Brain pericyte (primary cell): ENCODE measurements at regions not wholly inside any gene's neighbourhood (a gene's known extent, or its start where the extent isn't known, plus 50 kb on each side); places are given as distances from the start of the nearest gene placed in this dataset.
"Not testable (repeated sequence)": the region's sequence is repeated elsewhere in the genome, so short reads cannot be mapped to it uniquely, and the experiment has no call there.

Source experiments
- DNase-seq: peaks from one replicate; pipeline ENCODE4 v3.0.0-alpha.2; 2012; ENCODE audit warnings: low read depth, low spot score

- DNase-seq = no peak
Measured at GRCh38 chr4:78660559-78660958, 109.0 kb downstream of the ANXA3 start.

- DNase-seq = no peak
Measured at GRCh38 chr4:78661086-78661690, 109.6 kb downstream of the ANXA3 start.

GRCh38 chr4:78661921-78662521, 110.5 kb downstream of the ANXA3 start:
- DNase-seq = peak; percentile 64

GRCh38 chr4:78662658-78663057, 111.1 kb downstream of the ANXA3 start:
- no peak for DNase-seq

- not testable (repeated sequence) for DNase-seq
Measured at GRCh38 chr4:78664296-78664695, 111.9 kb upstream of the BMP2K start.

- DNase-seq = no peak
Measured at GRCh38 chr4:78665216-78665770, 110.9 kb upstream of the BMP2K start.

- no peak for DNase-seq
Measured at GRCh38 chr4:78666830-78667258, 109.3 kb upstream of the BMP2K start.

- no peak for DNase-seq
Measured at GRCh38 chr4:78667325-78667724, 108.8 kb upstream of the BMP2K start.

DNA sequence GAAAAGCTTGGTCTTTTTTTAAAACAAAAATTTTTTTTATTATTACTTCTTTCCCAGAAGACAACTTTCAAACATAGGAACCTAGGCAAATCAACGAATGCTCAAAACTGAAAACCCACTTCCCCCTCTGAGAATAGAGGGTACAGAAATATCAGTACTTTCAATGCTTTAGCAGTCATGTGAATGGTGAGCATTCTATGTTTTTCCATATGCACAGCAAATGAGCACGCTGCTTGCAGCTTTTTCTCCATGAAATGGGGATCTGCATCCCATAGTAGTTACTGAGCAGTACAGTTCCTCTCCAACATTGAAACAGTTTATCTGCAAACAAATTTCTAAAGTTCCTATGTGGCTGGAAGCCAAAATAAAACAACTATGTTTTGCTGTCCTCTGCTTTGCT, 108.4 kb upstream of the BMP2K start:
- DNase-seq = no peak

- DNase-seq = no peak
Measured at GRCh38 chr4:78669453-78669852, 106.7 kb upstream of the BMP2K start.

GRCh38 chr4:78671903-78672815, 104.0 kb upstream of the BMP2K start:
- DNase-seq = no peak

DNA sequence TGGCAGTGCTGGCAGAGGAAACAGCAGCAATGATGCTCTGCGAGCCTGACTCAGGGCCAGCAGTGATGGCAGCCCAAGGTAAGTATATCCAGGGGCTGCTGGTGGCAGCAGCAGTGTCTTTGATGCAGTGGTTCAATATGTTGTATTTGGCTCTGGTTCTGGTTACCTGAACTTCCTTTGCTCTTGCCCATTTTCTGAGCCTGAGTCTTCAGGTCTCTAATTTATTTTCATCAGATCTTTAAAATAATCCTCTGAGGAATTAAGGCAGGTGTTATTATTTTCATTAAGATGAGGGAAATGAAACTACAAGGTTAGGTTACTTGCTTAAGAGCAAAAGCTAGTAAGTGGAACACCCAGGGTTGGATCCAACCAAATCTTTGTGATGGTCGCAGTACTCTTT, 102.8 kb upstream of the BMP2K start:
- DNase-seq = no peak

DNA sequence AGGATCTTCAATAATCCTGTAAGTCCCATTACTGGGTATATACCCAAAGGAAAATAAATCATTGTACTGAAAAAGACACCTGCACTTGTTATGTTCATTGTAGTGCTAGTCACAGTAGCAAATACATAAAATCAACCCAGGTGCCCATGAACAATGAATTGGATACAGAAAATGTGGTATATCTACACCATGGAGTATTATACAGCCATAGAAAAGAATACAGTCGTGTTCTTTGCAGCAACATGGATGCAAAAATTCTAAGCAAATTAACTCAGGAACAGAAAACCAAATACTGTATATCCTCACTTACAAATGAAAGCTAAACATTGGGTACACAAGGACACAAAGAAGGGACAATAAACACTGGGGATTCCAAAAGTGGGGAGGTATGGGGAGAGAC, 100.8 kb upstream of the BMP2K start:
- no peak for DNase-seq

DNA sequence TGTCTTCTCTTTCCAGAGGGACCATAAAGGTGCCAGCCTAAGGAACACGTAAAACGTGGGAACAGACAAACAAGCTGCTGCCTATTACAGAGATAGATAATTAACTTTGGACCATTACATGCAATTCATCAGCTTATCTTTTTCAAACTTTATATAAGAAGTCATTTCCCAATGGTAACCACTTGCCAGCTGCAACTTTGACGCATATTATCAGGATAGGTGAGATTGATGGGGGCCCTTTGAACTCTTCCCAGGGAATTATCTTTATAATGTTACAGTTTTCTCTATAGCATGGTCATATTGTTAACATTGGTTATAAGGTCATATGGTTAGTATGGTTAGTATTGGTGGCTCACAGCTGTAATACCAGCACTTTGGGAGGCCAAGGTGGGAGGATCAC, 94.1 kb upstream of the BMP2K start:
- DNase-seq = no peak

- DNase-seq = no peak
Measured at GRCh38 chr4:78683352-78683751, 92.8 kb upstream of the BMP2K start.

- no peak for DNase-seq
Measured at GRCh38 chr4:78684325-78685079, 91.6 kb upstream of the BMP2K start.

- DNase-seq = no peak
Measured at GRCh38 chr4:78687818-78688217, 88.3 kb upstream of the BMP2K start.

DNA sequence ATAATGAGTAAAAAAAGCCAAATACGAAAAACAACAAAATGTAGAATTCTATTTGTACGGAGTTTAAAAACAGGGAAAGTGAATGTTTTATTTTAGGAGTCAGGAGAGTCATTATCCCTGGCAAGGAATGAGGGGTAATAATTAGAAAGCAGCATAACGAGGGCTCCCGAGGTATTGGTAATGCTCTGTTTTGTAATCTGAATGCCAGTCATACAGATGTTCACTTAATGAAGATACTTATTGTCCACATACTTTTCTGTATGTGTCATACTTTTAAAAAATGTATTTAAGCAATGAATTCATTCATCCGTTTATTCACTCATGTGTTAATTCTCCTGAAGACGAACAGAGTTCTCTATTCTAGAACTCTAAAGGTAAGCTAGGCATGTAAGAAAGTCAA, 87.8 kb upstream of the BMP2K start:
- no peak for DNase-seq

- DNase-seq = no peak
Measured at GRCh38 chr4:78689261-78689660, 86.9 kb upstream of the BMP2K start.

GRCh38 chr4:78689700-78690323, 86.3 kb upstream of the BMP2K start:
- no peak for DNase-seq

DNA sequence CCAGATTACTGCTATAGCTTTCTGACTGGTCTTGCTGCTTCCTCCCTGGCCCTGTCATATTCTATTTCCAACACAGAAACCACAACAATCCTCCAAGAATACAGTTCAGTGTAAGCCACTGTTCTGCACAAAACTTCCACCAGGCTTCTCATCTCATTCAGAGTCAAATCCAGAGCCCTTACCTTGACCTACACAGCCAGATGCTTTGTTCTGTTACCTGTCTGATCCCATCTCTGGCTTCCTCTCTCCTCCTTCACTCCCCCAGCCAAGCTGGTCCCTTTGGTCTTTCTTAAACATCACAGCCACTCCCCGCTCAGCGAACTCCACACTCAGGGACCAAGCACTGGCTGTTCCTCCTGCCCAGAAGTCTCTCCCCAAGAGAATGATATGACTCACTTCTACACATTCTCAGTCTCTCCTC, 84.8 kb upstream of the BMP2K start:
- no peak for DNase-seq
